Stimulated activated CD4-positive, alpha-beta T cell treated with anti-CD3 and anti-CD28 coated beads, Interleukin-12 subunit alpha, Interleukin-12 subunit beta, amount 100 ng/mL, for 24 hours (primary cell): ENCODE measurements at regions not wholly inside any gene's neighbourhood (a gene's known extent, or its start where the extent isn't known, plus 50 kb on each side); places are given as distances from the start of the nearest gene placed in this dataset.

Experiments used
- DNase-seq, 2 experiments: peaks; one replicate each; pipeline ENCODE4 v3.0.0-alpha.2; 2020; ENCODE audit warnings: low read depth in 2 of 2

DNA sequence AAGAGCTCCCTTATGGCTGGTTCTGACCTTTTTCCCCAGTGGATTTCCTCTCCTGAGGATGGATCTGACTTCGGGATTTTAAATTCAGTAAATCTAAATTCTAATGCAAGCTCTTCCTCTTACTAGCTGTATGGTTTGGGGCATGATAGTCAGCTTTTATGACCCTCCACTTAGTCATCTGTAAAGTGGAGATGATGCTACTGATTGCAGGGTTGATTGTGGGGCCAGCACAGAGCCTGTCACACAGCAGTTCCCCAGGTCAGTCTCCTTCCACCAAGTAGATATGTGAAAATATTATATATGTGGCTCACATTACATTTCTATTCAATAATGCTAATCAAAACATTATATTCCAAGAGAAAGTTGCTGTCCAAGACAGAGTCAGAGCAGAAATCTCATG, 141.3 kb upstream of the UBE2E1 start:
- no peak for DNase-seq

DNA sequence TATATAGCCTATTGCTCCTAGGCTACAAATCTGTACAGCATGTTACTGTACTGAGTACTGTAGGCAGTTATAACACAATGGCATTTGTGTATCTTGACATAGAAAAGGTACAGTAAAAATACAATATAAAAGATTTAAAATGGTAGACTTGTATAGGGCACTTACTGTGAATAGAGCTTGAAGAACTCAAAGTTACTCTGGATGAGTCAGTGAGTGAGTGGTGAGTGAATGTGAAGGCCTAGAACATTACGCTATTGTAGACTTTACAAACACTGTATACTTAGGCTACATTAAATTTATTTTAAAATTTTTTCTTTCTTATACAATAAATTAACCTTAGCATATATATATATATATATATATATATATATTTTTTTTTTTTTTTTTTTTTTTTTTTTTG, 140.0 kb upstream of the UBE2E1 start:
- DNase-seq, result no peak

DNA sequence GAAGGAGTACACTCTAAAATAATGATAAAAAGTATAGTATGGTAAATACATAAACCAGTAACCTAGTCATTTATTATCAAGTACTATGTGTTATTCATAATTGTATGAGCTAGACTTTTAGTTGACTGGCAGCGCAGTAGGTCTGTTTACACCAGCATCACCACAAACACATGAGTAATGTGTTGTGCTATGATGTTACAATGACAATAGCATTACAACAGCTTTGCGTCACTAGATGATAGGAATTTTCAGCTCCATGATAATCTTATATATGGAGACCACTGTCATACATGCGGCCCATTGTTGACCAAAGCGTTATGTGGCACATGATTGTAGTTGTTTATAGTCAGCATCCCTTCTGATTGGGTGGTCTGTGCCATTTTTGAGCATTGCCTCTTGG, 138.9 kb upstream of the UBE2E1 start:
- no peak for DNase-seq

DNA sequence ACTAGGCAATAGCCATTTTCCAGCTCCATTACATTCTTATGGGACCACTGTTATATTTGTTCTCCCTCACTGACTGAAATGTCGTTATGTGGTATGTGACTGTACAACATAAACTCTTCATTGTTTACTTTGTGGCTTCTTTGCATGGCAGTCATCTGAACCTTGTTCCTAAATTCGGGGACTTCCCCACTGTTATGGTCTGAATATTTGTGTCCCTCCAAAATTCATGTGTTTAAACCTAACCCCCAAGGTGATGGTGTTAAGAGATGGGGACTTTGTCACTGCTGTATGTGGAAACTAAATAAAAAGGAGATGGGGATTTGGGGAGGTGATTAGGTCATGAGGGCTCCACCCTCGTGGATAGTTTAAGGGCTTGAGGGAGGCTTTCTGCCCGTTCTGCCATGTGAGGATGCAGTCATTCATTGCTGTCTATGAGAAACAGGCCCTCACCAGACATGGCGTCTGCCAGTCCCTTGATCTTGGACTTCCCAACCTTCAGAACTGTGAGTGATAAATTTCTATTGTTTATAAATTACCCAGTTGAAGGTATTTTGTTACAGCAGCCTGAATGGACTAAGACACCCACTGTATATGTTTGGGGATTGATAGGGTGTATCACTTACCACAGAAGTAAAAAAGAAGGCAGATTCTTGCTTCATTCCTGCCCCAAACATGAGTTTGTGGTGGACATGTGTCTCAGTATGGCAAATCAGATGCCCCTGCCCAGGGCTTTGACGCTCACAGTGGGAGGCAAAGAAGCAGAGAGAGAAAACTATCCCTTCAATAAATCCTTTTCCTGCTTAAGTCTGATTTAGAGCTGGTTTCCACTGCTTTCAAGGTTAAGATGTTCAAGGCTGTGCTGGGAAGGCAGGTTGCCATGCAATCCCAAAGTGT, 138.0 kb upstream of the UBE2E1 start:
- no peak for DNase-seq

DNA sequence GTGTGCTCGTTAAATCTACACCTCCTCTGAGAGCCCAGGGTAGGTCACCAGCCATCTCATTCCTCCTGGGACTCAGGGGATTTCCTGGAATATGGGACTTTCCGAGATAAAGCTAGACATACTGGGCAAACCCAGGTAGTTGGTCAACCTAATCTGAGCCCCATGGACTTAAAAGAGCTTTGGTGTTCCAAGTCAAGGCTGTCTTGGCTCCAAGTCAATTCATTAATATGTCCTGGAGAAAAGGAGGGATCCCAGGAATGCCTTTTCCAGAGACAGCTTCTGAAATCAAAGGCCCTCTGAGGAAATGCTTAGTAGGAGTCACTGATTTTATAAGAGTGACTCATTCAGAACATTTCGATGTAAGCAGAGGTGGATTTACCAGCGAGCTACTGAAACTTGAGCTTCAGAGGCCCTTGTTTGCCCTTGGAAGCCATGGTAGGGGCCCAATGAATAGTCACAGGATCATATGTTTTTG, 137.3 kb upstream of the UBE2E1 start:
- no peak for DNase-seq

DNA sequence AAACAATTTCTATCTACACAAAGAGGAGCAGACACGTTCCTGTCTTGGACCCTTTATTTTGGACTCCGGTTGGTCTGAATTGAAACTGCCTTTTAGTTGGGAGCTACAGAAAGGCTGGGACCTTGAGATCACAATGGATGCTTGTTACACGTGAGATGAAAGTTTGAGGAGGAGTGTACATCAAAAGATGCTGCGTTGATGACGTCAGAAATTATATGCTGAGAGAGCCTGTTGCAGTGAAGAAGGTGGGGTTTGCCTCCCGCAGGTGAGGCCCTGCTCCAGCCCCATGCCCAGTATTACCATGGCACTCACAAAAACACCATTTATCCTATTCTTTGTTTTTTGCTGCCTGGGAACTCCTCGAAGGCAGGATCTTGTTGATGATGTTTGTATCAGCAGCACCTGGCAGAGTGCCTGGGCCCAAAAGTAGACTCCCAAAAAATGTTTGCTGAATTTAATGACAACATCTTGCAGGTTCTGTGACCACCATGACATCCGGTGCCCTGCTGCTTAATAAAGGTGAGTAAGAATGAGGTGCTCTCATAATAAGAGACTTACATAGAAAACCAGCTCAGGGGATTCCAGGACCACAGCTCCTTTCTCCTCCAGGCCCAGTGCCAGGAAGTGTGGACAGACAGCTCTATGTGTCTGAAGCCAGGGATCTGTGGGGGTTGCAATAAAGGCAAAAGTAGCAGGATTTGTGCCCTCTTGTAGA, 136.1 kb upstream of the UBE2E1 start:
- DNase-seq, result no peak

DNA sequence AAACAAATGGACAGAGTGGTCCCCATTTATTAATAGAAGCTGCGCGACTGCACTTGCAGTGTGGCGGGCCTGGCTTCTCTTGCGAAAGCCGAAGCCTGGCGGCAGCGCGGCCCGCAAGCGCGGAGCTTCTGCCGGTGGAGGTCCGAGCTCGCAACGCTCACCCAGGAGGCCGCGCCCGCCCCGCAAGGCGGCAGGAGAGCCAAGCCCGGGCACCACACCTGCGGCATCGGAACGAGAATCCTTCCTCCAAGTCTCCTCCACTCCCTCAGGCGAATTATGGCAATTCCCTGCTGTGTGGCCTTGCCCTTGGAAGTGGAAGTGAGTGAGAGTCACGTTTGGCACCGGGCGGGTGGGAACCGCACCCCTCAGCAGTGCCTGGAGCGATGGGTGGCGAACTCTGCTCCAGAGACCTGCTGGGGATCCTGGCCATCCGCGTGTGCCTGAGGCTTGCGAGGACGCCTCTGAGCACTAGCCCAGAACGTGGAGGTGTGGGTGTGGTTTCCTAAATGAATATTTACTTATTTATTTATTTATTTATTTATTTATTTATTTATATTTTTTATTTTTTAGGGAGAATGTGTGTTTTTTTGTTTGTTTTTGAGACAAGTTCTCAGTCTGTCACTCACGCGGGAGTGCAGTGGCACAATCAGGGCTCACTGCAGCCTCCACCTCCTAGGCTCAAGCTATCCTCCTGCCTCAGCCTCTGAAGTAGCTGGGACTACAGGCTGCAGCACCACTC, 133.7 kb upstream of the UBE2E1 start:
- no peak for DNase-seq

DNA sequence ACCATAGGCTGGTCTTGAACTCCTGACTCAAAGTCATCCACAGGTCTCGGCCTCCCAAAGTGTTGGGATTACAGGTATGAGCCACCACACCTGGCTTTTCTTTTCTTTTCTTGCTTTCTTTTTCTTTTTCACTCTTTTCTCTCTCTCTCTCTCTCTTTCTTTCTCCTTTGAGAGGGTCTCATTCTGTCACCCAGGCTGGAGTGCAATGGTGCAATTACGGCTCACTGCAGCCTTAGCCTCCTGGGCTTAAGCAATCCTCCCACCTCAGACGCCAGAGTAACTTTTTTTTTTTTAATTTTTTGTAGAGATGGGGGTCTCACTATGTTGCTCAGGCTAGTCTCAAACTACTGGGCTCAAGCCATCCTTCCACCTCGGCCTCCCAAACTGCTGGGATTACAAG, 133.1 kb upstream of the UBE2E1 start:
- no peak for DNase-seq

DNA sequence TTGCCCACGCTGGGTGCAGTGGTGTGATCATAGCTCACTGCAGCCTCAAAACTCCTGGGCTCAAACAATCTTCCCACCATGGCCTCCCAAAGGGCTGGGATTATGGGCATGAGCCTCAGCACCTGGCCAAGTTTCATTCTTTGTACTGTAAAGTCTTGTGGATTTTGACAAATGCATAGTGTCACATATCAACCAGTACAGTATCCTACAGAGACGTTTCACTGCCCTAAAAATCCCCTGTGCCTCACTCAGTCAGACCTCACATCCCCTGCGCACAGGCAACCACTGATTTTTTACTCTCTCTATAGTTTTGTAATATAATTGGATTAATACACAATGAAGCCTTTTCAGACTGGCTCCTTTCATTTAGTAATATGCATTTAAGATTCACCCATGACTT, 130.7 kb upstream of the UBE2E1 start:
- DNase-seq, result no peak

DNA sequence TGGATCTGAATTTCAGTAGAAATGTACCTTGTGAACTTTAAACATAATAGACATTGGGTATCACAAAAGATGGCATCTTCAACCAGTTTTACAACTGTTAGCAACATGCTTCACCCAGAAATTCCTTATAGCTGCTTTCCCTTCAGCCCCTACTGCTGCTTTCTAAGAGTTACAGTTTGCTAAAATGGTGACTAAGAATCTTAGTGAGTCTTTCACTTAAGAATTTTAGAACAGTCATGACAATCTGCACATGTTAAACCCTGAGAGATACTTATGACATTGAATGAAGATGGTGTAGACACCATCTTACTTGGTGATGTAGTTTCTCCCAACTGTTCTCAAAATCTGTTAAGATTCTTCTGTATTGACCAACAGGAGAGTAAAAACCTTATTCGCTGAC, 129.7 kb upstream of the UBE2E1 start:
- DNase-seq, result no peak

DNA sequence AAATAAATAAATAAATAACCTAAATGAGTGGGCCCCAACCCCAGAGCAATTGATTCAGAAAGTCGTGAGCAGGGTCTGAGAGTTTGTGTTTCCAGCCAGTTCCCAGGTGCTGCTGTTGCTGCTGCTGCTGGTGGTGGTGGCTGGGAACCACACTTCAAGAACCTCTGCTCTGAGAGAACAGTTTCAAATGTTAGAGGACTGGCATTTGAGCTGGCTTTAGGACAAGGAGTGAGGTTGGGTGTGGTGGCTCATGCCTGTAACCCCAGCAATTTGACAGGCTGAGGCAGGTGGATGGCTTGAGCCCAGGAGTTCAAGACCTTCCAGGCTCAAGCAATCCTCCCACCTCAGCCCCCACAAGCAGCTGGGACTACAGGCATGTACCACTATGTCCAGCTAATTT, 123.1 kb upstream of the UBE2E1 start:
- no peak for DNase-seq

DNA sequence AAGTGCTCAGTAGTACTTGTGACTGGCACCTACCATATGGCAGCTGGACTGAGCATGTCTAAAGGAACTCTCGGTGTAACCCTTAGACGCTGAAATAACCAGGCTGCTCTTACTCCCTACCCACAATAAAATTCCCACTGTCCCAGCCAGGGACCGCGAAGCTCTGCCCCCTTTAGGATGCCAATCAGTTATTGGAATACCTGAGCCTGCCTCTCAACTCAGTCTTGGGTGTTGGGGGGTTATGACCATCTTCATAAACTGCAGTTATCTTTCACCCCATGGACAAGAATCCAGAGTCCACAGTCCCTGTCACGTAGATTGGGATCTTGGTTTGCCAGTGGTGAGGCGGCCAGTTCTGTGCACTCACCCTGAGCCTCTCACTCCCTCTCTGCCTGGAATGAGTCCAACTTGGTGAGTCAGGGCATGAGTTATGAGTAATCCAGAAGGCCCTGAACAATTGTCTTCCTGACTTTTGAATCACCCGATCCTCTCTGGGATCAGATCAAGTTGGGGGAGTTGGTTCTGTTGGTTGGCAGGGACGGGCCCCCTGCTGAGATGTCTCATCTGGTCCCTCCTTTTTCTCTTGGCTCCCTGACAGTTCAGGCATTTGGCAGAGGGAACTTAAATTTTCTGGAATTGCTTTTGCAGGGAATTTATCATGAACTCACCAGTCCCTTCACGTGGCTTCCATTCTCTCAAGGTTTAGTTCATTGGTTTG, 120.1 kb upstream of the UBE2E1 start:
- no peak for DNase-seq

DNA sequence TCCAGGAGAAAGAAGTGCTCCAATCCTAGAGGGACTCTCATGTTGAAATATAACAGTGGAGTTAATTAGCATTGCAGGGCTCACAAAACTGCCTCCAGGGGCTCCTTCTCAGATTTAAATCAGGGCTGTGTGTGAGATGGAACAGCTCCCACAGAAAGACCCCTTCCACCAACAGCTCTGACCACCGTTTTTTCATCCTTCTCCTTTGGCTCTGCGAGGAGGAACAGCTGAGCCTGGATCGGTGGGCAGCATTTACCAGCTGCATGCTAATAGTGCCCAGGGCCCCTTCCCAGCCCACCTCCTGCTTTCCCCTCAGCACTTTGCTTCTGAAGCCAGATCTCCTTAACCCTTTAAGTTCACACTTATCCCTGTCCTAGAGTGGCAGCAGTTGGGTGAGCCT, 119.2 kb upstream of the UBE2E1 start:
- DNase-seq, result no peak

DNA sequence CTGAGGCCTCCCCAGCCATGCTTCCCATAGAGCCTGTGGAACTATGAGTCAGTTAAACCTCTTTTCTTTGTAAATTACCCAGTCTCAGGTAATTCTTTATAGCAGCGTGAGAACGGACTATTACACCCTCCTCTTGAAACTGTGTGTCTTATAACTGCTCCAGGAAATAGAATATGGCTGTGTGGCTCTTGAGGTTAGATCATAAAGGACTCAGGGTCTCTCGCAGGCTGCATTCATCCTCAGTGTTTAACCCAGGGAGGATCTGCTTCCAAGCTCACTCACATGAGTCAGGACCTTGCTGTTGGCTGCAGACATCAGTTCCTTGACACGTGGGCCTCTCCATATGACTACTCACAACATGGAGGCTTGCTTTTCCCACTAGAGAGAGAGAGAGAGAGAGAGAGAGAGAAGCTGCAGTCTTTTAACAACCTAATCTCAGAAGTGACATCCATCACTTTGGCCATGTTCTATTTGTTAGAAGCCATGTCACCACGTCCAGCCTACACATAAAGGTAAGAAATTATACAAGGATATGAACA, 114.3 kb upstream of the UBE2E1 start:
- DNase-seq, result no peak

DNA sequence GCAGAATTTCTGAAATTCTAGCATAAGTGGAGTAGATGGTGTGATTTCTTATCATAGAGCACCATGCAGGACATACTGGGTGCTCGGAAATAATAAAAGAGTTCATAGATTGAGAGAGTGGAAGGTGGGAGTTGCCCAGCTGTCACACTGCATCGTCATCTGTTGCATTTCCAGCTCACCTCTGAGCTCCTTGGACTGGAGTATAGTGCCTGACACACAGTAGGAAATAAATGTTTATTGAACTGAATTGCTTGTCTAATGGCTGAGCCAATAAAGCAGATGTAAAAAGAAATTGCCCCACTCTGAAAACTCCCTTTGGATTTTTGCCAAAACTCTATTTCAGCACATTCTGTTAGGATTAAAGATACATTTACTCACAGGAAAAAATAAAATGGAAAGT, 108.9 kb upstream of the UBE2E1 start:
- DNase-seq, result no peak

DNA sequence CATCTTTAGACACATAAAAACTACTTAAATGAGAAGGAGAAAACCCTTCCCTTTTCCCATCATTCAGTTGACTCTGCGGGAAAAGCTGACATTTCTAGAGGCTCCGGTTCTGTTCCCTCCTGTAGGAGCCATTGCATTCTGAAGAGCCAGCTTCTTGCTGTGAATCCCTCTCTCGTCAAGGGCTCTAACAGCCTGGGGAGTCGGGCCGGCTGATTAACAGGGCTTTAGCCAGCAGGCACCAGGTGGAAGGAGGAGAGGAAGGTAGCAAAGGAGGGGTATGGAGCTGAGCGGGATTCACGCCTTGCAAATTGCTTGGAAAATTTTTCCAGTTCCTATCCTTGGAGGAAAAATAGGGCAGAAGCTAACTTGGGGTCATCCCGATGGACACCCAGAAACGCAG, 108.3 kb upstream of the UBE2E1 start:
- DNase-seq, result no peak

DNA sequence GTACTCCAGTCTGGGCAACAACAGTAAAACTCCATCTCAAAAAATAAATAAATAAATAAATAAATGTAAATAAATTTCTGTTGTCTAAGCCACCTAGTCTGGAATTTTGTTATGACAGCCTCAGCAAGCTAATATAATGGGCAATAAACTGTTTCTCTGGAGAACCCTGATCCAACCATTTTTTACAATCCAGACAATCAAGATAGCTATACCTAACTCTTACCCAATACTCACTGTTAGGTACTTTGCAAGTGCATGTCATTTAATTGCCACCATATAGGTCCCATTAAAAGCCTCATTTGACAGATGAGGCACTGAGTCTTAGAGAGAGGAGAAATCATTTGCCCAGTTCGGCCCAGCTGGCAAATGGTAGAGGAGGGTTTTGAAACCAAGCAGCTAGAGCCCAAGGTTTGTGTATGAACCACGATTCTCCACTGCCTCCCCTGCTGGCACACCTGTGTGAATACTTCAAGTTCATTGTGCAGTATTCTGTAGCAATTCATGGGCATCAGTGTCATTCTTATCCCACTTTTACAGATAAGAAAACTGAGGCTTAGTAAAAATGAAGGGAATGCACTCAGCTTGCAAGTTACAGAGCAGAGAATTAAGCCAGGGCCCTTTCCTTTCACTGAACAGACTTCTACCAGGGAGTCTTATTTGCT, 107.0 kb upstream of the UBE2E1 start:
- no peak for DNase-seq

DNA sequence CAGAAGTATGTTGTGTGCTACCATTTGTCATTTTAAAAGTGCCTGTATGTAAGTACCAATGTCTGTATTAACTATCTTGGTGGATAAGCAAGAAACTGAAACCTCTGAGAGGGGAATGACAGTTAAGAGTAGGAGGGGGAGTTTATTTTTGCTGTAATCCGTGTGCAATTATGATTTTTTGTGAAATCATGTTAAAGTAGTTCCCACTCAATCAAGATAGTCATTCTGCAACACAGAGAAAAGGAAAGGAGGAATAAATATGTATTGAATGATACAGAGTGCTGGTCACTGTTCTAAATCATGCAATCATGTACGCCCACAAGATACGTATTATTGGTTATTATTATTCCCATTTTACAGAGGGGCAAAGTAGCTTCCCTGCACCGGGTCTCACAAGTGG, 105.1 kb upstream of the UBE2E1 start:
- no peak for DNase-seq

DNA sequence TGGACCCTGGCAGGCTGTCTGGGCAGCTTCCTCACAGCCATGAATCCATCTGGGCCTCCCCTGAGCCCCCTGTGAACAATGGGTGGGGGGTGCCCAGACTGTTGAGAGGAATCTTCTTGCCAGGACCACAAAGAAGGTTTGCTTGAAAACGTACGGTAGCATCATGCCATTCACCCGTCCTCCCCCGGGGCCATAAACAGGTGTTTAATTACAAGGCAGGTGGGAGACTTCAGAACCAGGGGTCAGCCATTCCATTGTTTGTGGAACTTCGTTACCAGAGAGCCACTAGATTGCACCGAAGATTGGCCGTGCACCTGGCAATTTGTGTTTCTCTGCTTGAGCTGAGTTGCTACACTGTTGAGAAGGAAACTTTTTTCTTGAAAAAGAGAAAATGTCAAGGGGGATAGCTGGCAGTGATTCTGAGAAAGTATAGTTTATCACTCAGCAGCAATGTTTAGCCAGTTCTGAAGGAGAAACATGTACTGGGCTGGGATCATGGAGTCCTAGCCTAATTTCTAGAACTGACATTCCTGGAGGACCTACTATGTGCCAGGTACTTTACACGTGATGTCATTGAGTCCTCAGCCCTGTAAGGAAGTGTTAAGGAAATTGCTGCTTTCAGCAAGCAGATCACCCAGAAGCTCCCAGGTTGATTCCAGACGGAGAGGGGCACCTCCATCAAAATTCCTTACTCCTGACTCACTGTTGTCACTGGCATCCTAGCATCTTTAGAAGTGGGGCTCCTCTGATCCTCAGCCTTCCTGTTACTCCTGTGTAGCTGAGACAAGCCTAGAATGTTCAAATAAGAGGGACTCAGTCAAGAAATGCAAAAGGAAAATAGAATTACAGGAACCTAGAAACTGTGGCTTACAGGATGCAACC, 103.8 kb upstream of the UBE2E1 start:
- DNase-seq, result no peak

DNA sequence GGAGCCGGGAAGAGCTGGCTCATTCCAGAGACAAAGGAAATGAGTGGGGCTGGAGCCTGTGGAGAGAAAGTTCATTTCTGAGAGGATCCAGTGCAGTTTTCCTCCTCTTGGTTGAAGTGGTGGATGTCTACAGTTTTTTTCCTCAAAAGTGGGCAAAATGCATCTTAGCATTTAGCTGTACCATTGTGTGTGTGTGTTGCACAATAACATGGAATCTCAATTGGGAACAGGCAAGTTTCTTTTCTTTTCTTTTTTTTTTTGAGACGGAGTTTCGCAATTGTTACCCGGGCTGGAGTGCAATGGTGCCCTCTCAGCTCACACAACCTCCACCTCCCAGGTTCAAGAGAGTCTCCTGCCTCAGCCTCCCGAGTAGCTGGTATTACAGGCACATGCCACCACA, 101.5 kb upstream of the UBE2E1 start:
- no peak for DNase-seq
